Activated CD4-positive, CD25-positive, alpha-beta regulatory T cell treated with anti-CD3 and anti-CD28 coated beads, Interleukin-2, amount 50 U/mL, for 24 hours (primary cell): ENCODE measurements at regions not wholly inside any gene's neighbourhood (a gene's known extent, or its start where the extent isn't known, plus 50 kb on each side); places are given as distances from the start of the nearest gene placed in this dataset.
"Not testable (repeated sequence)": the region's sequence is repeated elsewhere in the genome, so short reads cannot be mapped to it uniquely, and the experiment has no call there.

Experiments
- ATAC-seq, 2 donors: fragments of 150-1000 bp; cut with Tn5 transposase; one replicate each; pipeline ENCODE4 v1.10.0; 2021; ENCODE audit warnings: mild to moderate bottlenecking in 1 of 2, moderate library complexity in 1 of 2

- no peak for ATAC-seq
These were observed 284.8 kb upstream of the HS6ST1 start for GRCh38 chr2:128603411-128603924.

GRCh38 chr2:128604045-128604444 is 285.4 kb upstream of the HS6ST1 start:
- ATAC-seq, result no peak

GRCh38 chr2:128604581-128604980 is 285.9 kb upstream of the HS6ST1 start:
- ATAC-seq, result not testable (repeated sequence)

- ATAC-seq, result no peak
These were observed 286.8 kb upstream of the HS6ST1 start for GRCh38 chr2:128605421-128605820.

- no peak for ATAC-seq
These were observed 287.3 kb upstream of the HS6ST1 start for GRCh38 chr2:128605931-128606330.

GRCh38 chr2:128606837-128607236 is 288.2 kb upstream of the HS6ST1 start:
- ATAC-seq, result no peak

GRCh38 chr2:128607440-128607839 is 288.8 kb upstream of the HS6ST1 start:
- no peak for ATAC-seq

GRCh38 chr2:128607911-128608506 is 289.3 kb upstream of the HS6ST1 start:
- ATAC-seq, result no peak

- no peak for ATAC-seq
These were observed 290.5 kb upstream of the HS6ST1 start for GRCh38 chr2:128608921-128609880.

GRCh38 chr2:128610496-128610895 is 291.8 kb upstream of the HS6ST1 start:
- no peak for ATAC-seq

GRCh38 chr2:128611421-128612320 is 293.0 kb upstream of the HS6ST1 start:
- ATAC-seq, result no peak

GRCh38 chr2:128612628-128613027 is 294.0 kb upstream of the HS6ST1 start:
- ATAC-seq, result no peak

GRCh38 chr2:128613351-128613750 is 294.7 kb upstream of the HS6ST1 start:
- ATAC-seq, result no peak

- no peak for ATAC-seq
These were observed 295.2 kb upstream of the HS6ST1 start for GRCh38 chr2:128613876-128614275.

GRCh38 chr2:128614907-128615306 is 296.2 kb upstream of the HS6ST1 start:
- not testable (repeated sequence) for ATAC-seq

- ATAC-seq, result no peak
These were observed 296.9 kb upstream of the HS6ST1 start for GRCh38 chr2:128615571-128615970.

GRCh38 chr2:128617029-128617590 is 298.4 kb upstream of the HS6ST1 start:
- no peak for ATAC-seq

- ATAC-seq, result no peak
These were observed 299.0 kb upstream of the HS6ST1 start for GRCh38 chr2:128617661-128618060.

- no peak for ATAC-seq
These were observed 300.0 kb upstream of the HS6ST1 start for GRCh38 chr2:128618642-128619041.

GRCh38 chr2:128619471-128620325 is 301.0 kb upstream of the HS6ST1 start:
- no peak for ATAC-seq

GRCh38 chr2:128621074-128621473 is 302.4 kb upstream of the HS6ST1 start:
- no peak for ATAC-seq
